NCI-H2029 treated with DMSO at 0.1 percent for 48 hours (cell line): ENCODE measurements at regions not wholly inside any gene's neighbourhood (a gene's known extent, or its start where the extent isn't known, plus 50 kb on each side); places are given as distances from the start of the nearest gene placed in this dataset.

Source experiments
- DNase-seq: peaks from one replicate; lab custom pipeline; 2025; lab: John Stamatoyannopoulos, UW

DNA sequence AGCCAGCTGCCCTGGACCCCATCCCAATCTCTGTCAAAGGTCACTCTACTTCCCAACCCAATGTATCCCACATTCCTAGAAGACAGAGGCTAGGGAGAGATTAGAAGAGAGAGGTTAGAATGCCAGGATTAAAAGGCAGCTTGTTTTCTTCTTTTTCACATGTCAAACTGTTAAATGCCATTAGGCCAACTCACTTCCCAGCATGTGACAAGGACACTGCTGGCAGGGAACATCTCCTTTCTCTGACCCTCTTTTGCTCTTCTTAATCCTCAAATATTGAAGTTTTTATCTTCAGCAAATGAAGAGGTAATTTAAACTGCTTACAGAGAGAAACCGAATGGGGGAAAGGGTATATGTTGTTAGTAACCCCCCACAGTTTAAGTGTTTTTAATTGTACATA lies 89.1 kb downstream of the BBS10 start:
- no peak for DNase-seq

DNA sequence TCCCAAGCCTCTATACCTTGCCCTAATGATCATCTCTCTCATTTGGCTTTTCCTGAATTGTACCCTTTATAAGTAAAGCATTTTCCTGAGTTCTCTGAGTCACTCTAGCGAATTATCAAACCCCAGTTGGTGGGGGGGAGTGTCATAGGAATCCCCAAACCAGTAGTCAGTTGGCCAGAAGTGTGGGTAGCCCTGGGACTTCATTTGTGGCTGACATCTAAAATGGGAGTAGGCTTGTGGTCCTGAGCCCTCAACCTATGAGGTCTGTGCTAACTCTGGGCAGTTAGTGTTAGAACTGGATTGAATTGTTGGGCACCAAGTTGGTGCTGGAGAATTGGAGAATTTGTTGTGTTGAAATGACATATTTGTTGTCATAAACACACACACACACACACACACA lies 91.3 kb downstream of the BBS10 start:
- no peak for DNase-seq

- no peak for DNase-seq
Observed at GRCh38 chr12:76256321-76256720, 91.9 kb downstream of the BBS10 start.

DNA sequence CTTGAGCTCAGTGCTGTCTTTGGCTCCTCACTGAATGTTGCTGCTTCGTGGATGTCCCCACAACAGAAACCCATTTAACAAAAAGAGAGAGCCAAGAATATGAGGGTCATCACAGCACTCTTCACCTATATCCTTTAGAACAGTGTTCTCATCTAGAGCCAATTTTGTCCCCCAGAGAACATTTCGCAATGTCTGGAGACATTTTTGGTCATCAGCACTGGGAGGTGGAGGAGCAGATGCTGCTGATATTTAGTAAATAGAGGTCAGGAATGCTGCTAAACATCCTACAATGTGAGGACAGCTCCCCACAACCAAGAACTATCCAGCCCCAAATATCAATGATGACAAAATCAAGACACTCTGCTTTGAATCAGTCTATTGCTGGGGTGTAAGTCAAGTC lies 92.5 kb downstream of the BBS10 start:
- DNase-seq = no peak

DNA sequence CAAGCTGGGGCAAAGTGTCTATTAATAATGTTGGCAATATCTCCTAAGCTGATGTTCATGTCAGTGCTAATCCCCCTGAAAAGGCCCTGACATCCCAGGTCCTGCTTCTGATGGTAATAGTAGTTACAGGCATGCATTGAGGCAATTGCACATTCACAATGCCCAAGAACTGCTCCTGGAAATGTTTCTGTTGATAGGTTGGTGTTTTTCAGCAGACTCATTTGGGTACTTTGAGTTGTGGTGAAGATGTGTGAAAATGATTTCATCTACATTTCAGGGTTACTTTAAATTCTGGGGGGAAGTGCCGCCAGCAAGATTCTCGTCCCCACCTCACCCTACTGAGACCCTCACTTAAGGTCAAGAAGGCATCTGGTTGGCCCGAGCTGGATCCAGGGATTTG lies 92.9 kb downstream of the BBS10 start:
- DNase-seq = no peak

- no peak for DNase-seq
Observed at GRCh38 chr12:76252031-76252430, 96.2 kb downstream of the BBS10 start.

- no peak for DNase-seq
Observed at GRCh38 chr12:76250256-76250655, 98.0 kb downstream of the BBS10 start.

- no peak for DNase-seq
Observed at GRCh38 chr12:76249501-76249900, 98.7 kb downstream of the BBS10 start.

GRCh38 chr12:76247992-76248391 lies 100.2 kb downstream of the BBS10 start:
- DNase-seq = no peak

GRCh38 chr12:76247026-76247646 lies 101.1 kb downstream of the BBS10 start:
- DNase-seq = no peak

DNA sequence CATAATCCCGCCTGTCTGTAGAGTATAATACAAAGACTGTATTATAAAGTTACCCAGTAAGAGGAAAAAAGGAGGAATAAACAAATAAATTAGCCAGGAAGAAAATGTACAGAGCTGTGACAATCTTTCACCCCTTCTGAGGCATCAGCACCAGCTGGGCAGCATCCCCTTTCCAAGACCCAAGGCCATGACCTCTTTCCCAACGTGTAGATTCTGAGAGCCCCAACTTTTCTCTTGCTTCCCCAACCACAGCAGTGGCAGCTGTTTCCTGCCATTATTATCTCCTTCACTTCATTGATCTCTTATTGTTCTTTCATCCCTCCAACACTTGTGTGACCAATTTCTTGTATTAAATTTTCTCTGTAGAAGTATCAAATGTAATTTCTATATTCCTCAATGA lies 101.6 kb downstream of the BBS10 start:
- DNase-seq = no peak

- no peak for DNase-seq
Observed at GRCh38 chr12:76244300-76244699, 103.9 kb downstream of the BBS10 start.

GRCh38 chr12:76242813-76243550 lies 105.2 kb downstream of the BBS10 start:
- DNase-seq = no peak

DNA sequence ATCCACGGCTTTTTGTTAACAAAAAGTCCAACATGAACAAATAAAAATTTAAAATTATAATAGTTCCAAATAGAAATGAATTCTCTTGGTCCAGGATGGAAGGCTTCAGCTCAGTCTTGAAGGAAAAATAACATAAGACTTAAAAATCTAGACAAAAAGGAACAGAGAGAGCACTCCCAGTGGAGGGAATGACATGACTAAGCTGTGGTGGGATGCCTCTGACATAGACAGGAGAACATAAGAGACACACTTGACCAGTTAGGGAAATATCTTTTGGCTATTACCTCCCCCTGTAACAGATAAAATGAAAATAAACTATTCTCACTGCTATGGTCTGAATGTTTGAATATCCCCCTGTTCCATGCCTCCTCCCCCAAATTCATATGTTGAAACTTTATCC lies 106.8 kb downstream of the BBS10 start:
- DNase-seq = no peak

DNA sequence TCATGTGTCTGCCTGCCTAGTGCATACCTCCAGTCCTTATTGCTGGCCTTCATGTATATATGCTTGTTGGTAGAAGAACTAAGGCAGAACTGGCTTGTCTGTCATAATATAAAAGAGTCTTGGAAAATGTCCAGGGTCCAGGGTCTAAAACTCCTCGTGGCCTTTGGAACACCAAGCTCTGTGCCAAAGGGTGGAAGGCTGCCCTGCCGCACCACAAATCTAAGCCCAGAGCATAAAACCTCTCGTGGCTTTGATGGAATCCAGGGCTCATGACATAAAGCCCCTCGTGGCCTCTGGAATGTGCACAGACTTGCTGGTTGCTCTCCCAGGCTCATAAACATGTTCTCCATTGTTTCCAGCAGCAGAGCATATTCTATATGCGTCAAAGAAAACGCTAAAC lies 107.9 kb downstream of the BBS10 start:
- no peak for DNase-seq

- no peak for DNase-seq
Observed at GRCh38 chr12:76238688-76239087, 109.5 kb downstream of the BBS10 start.

DNA sequence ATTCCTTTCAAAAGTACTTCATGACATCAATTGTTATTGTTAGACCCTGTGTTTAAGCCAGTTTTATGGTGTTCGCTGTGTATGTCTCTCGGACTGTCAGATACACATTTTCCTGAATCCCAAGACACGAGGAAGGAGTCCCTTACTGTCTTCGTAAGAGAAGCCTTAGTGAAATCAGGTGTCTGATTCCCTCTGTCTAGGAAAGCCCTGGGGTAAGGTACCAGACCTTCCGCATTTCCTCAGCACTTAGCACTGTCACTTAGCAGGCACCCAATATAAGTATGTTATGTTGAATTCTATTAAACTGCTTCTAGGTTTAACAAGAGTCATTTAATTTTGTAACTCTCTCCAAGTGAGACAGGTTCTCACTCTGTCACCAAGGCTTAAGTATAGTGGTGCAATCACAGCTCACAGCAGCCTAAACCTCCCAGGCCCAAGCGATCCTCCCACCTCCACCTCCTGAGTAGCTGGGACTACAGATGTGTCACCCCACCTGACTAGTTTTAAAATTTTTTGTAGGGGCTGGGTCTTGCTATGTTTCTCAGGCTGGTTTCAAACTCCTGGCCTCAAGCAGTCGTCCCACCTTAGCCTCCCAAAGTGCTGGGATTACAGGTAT lies 111.0 kb downstream of the BBS10 start:
- no peak for DNase-seq

GRCh38 chr12:76236640-76237039 lies 111.6 kb downstream of the BBS10 start:
- DNase-seq = no peak

DNA sequence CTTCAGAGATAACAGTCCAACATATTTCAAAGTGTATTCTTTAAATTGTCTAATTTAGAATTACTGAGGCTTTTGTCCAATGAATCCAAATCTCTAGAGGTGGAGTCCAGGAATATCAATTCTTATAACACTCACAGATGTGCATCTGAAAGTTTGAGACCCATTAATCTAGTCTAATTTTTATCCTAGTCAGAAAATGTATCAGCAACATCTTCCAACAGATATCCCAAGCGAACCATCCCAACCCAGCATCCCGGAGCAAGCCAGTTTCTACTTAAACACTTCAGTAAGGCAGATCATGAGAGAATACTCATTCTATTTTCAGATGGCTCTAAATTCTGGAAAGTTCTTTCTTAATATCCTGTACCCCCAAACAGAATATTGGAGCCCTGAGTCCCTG lies 113.5 kb downstream of the BBS10 start:
- no peak for DNase-seq

DNA sequence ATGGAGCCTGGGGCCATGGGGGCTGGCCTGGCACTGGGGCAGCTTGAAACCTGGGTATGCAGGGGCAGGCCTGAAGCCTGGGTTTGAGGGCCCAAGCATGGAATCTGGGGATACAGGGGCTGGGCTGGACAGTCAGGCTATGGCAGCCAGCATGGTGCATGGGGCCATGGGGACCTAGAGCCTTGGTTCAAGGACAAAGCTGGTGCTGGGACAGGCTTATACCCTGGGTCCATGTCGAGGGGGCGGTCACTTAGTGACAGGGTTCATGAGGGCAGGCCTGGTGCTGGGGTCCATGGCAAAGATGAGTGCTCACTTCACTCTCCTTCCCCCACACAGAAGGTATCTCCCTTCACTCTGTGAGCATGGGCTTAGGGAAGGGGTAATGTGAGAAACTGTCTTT lies 116.2 kb downstream of the BBS10 start:
- no peak for DNase-seq

DNA sequence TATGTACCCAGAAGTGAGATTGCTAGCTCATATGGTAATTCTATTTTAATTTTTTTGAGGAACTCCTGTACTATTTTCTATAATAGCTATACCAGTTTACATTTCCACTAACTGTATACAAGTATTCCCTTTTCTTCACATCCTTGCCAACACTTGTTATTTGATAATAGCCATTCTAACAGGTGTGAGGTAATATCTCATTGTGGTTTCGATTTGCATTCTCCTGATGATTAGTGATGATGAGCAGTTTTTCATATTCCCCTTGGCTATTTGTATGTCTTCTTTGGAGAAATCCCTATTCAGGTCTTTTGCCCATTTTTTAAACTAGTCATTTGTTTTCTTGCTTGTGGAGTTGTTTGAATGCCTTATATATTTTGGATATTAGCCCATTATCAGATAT lies 121.3 kb downstream of the BBS10 start:
- DNase-seq = no peak

DNA sequence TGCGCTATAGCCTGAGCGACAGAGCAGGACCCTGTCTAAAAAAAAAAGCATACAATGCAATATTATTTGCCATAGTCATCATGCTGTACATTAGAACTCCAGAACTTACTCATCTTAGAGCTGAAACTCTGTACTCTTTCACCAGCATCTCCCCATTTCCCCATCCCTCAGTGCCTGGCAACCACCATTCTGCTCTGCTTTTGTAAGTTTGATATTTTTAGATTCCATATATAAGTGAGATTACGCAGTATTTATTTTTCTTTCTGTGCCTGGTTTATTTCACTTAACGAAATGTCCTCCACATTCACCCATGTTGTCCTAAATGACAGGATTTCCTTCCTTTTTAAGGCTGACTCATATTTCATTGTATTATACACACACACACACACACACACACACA lies 121.8 kb downstream of the BBS10 start:
- DNase-seq = no peak

DNA sequence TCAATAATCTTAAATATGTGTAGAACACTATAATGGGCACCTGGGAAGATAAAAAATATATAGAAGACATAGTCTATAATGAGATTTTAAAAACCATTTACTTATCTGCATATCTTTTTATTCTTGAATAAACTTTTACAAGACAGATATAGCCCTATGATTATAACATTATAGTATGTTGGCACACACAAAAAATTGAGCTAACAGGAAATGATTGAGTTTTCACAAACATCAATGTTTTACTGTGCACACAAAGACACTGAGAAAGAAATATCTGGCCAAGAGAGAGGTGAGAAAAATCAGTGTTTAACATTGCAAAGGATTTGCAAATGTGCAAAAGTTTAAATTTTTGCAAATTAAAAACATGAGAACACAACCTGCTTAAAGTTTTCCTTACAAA lies 124.3 kb downstream of the BBS10 start:
- no peak for DNase-seq

- no peak for DNase-seq
Observed at GRCh38 chr12:76220980-76221379, 127.2 kb downstream of the BBS10 start.
